G401.6 (cell line): ENCODE measurements at regions not wholly inside any gene's neighbourhood (a gene's known extent, or its start where the extent isn't known, plus 50 kb on each side); places are given as distances from the start of the nearest gene placed in this dataset.

Experiments
- FAIRE-seq: peaks from 2 replicates; lab custom pipeline; 2012; peaks lifted over from hg19 to GRCh38; lab: Jason Lieb, UNC

- no peak for FAIRE-seq
Observed at GRCh38 chr5:4882186-4882585, 257.9 kb upstream of the ADAMTS16 start.

GRCh38 chr5:4883360-4883759, 256.8 kb upstream of the ADAMTS16 start:
- FAIRE-seq, result no peak

- no peak for FAIRE-seq
Observed at GRCh38 chr5:4893063-4893744, 246.9 kb upstream of the ADAMTS16 start.

GRCh38 chr5:4896328-4896727, 243.8 kb upstream of the ADAMTS16 start:
- no peak for FAIRE-seq

GRCh38 chr5:4901305-4901811, 238.8 kb upstream of the ADAMTS16 start:
- no peak for FAIRE-seq

GRCh38 chr5:4901924-4902323, 238.2 kb upstream of the ADAMTS16 start:
- no peak for FAIRE-seq

GRCh38 chr5:4905674-4906520, 234.2 kb upstream of the ADAMTS16 start:
- no peak for FAIRE-seq

GRCh38 chr5:4906786-4907185, 233.3 kb upstream of the ADAMTS16 start:
- no peak for FAIRE-seq

- FAIRE-seq, result no peak
Observed at GRCh38 chr5:4907571-4907970, 232.6 kb upstream of the ADAMTS16 start.

- no peak for FAIRE-seq
Observed at GRCh38 chr5:4909086-4909485, 231.0 kb upstream of the ADAMTS16 start.

GRCh38 chr5:4911646-4912403, 228.3 kb upstream of the ADAMTS16 start:
- FAIRE-seq, result no peak

- FAIRE-seq, result no peak
Observed at GRCh38 chr5:4921929-4922328, 218.2 kb upstream of the ADAMTS16 start.

- no peak for FAIRE-seq
Observed at GRCh38 chr5:4924577-4924976, 215.6 kb upstream of the ADAMTS16 start.

- no peak for FAIRE-seq
Observed at GRCh38 chr5:4927097-4927496, 213.0 kb upstream of the ADAMTS16 start.

GRCh38 chr5:4928409-4928808, 211.7 kb upstream of the ADAMTS16 start:
- no peak for FAIRE-seq

GRCh38 chr5:4929092-4929655, 211.0 kb upstream of the ADAMTS16 start:
- no peak for FAIRE-seq

- no peak for FAIRE-seq
Observed at GRCh38 chr5:4939042-4939781, 200.9 kb upstream of the ADAMTS16 start.

GRCh38 chr5:4941161-4941560, 199.0 kb upstream of the ADAMTS16 start:
- no peak for FAIRE-seq

GRCh38 chr5:4941957-4942830, 197.9 kb upstream of the ADAMTS16 start:
- no peak for FAIRE-seq

- FAIRE-seq, result no peak
Observed at GRCh38 chr5:4942831-4943178, 197.3 kb upstream of the ADAMTS16 start.

- no peak for FAIRE-seq
Observed at GRCh38 chr5:4945296-4945695, 194.8 kb upstream of the ADAMTS16 start.
